Inflammatory macrophage (primary cell): ENCODE measurements at regions not wholly inside any gene's neighbourhood (a gene's known extent, or its start where the extent isn't known, plus 50 kb on each side); places are given as distances from the start of the nearest gene placed in this dataset.

Experiments used
- DNase-seq, 2 donors: peaks; one replicate each; pipeline ENCODE4 v3.0.0-alpha.2; 2020 to 2022

- no peak for DNase-seq
Observed at GRCh38 chr5:79868163-79868670, 122.8 kb downstream of the MTX3 start.

GRCh38 chr5:79865579-79865978 is 125.5 kb downstream of the MTX3 start:
- DNase-seq: no peak

- no peak for DNase-seq
Observed at GRCh38 chr5:79864364-79864763, 126.7 kb downstream of the MTX3 start.

- no peak for DNase-seq
Observed at GRCh38 chr5:79859588-79859987, 131.5 kb downstream of the MTX3 start.

GRCh38 chr5:79858410-79858723 is 132.7 kb downstream of the MTX3 start:
- no peak for DNase-seq

- peak; percentile 64 to 72 for DNase-seq
Observed at GRCh38 chr5:79857714-79858409, 133.2 kb downstream of the MTX3 start.

GRCh38 chr5:79856456-79857055 is 134.5 kb downstream of the MTX3 start:
- DNase-seq: no peak

- no peak for DNase-seq
Observed at GRCh38 chr5:79853676-79854418, 137.2 kb downstream of the MTX3 start.

- no peak for DNase-seq
Observed at GRCh38 chr5:79853028-79853427, 138.0 kb downstream of the MTX3 start.

GRCh38 chr5:79851391-79851863 is 139.6 kb downstream of the MTX3 start:
- DNase-seq: no peak

- DNase-seq: no peak
Observed at GRCh38 chr5:79850941-79851340, 140.1 kb downstream of the MTX3 start.

GRCh38 chr5:79850316-79850822 is 140.7 kb downstream of the MTX3 start:
- DNase-seq: no peak

- no peak for DNase-seq
Observed at GRCh38 chr5:79849486-79850315, 141.4 kb downstream of the MTX3 start.
